ENCODE measurements at regions not wholly inside any gene's neighbourhood (a gene's known extent, or its start where the extent isn't known, plus 50 kb on each side); places are given as distances from the start of the nearest gene placed in this dataset.

GRCh38 chr4:167711517-167711916 lies 380.8 kb upstream of the ANXA10 start:
- no peak for DNase-seq

- no peak for DNase-seq
Observed at GRCh38 chr4:167713756-167714155, 378.6 kb upstream of the ANXA10 start.

- DNase-seq: no peak
Observed at GRCh38 chr4:167715176-167715575, 377.2 kb upstream of the ANXA10 start.

GRCh38 chr4:167717495-167717894 lies 374.8 kb upstream of the ANXA10 start:
- DNase-seq: no peak

GRCh38 chr4:167721617-167722486 lies 370.5 kb upstream of the ANXA10 start:
- no peak for DNase-seq

DNA sequence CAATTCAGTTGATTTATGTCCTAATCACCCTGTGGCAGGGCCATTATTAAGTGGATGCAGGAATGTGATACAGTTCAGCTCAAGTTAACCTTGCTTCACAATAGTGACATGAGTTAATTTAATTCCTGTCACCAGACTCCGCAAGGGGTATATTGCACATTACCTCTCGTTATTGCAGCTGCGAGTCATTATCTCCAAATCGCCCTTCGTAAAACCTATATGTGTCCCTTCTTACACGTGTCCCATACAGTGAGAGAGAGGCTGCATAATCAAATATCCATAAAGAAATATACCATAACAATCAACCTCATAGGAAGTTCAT lies 369.9 kb upstream of the ANXA10 start:
- DNase-seq: no peak

DNA sequence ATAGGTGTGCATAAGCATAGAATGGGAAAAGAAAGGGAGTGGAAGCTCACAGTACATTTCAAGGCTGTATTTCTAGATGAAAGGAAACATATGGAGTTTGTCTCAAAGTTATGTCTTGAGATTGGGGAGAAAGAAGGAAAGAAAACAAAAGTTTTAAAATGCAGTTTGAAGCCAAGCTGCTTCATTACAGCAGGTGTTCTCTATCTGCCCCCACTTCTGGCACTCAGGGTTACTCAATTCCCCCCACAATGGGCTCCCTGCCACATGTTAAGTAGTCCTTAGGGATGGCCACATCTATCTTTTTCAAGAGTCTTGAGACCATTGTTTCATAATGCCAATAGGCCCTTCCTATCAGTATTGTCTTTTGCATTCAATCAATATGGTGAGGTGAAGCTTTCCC lies 367.4 kb upstream of the ANXA10 start:
- DNase-seq: no peak

DNA sequence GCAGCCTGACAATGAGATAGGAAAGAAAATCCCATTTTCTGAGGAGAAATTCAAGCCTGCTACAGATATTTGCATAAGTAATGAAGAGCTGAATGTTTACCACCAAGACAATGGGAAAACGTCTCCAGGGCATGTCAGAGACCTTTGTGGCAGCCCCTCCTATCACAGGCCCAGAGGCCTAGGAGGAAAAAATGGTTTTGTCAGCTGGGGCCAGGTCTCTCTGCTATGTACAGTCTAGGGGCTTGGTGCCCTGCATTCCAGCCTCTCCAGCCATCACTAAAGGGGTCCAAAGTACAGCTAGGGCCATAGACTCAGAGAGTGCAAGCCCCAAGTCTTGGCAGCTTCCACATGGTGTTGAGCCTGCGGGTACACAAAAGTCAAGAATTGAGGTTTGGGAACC lies 361.6 kb upstream of the ANXA10 start:
- no peak for DNase-seq

GRCh38 chr4:167745024-167745687 lies 347.2 kb upstream of the ANXA10 start:
- no peak for DNase-seq

DNA sequence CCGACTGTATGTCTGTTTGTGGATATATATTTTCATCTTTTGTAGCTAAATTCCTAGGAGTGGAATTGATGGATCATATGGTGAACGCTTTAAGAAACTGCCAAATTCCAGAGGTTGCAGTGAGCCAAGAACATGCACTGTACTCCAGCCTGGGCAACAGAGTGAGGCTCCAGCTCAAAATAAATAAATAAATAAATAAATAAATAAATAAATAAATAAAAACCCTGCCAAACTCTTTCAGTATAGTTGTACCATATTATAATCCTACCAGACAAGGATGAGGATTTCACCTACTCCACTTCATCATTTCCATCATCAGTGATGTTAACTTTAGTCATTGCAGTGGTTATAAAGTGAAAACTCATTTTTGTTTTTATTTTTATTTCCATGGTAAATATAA lies 325.1 kb upstream of the ANXA10 start:
- no peak for DNase-seq

GRCh38 chr4:167774646-167775045 lies 317.7 kb upstream of the ANXA10 start:
- no peak for DNase-seq

- no peak for DNase-seq
Observed at GRCh38 chr4:167775375-167775774, 317.0 kb upstream of the ANXA10 start.

- DNase-seq: no peak
Observed at GRCh38 chr4:167779280-167779679, 313.1 kb upstream of the ANXA10 start.

- DNase-seq: no peak
Observed at GRCh38 chr4:167779864-167780263, 312.5 kb upstream of the ANXA10 start.

- no peak for DNase-seq
Observed at GRCh38 chr4:167784826-167785225, 307.5 kb upstream of the ANXA10 start.

DNA sequence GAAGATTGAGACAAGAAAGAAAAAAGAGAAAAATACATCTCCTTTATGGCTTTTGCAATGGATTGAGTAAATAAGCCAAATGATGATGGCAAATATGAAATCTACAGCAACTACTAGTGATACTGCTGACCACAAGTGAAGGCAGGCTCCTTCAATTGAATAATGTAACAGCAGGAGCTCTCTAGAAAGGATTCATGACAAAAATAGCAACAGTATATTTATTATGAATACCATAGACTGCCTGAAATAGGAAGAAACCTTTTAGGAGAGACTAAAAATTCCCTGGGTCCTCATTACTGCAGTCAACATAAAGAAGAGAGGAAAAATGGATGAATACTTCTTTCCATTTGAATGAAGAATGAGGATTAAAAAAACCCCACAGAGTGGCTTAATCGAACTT lies 306.8 kb upstream of the ANXA10 start:
- DNase-seq: no peak

GRCh38 chr4:167786504-167786903 lies 305.8 kb upstream of the ANXA10 start:
- DNase-seq: no peak

GRCh38 chr4:167787231-167787630 lies 305.1 kb upstream of the ANXA10 start:
- DNase-seq: no peak

- no peak for DNase-seq
Observed at GRCh38 chr4:167802463-167803212, 289.7 kb upstream of the ANXA10 start.

- no peak for DNase-seq
Observed at GRCh38 chr4:167811958-167812357, 280.4 kb upstream of the ANXA10 start.

DNA sequence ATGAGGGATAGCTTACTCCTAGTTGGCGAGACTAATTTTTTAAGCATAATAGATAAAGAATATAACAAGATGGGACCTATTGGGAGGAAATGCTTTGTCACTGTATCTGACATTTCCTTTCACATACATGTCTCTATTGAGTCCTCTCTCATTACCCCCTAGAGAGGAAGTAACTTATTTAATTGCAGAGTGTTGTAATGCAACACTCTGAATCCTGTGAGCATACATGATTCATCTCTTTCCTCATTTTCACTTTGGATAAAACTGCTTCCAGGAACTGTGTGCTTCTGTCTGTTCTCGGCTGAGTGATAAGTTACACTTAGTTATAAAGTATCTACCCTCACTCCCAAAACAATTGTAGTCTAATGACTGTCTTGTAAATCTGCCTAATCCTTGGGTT lies 266.1 kb upstream of the ANXA10 start:
- DNase-seq: no peak

DNA sequence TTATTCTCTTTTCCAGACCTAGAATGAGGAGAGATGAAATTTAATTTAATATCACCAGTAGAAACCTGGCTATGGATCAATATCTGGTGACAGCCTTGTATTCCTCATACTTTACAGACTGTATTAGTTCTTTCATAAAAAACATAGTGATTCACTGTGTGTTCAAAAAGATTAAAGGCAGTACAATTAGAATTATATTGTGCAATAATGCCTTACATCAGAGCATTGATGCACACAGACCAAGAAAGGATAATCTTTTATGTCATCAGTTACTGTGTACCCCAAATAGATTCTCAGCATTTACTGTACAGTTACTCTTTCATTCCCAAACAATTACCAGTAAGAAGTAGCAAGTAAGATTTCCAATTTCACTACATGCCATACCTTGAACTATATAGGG lies 260.5 kb upstream of the ANXA10 start:
- no peak for DNase-seq

DNA sequence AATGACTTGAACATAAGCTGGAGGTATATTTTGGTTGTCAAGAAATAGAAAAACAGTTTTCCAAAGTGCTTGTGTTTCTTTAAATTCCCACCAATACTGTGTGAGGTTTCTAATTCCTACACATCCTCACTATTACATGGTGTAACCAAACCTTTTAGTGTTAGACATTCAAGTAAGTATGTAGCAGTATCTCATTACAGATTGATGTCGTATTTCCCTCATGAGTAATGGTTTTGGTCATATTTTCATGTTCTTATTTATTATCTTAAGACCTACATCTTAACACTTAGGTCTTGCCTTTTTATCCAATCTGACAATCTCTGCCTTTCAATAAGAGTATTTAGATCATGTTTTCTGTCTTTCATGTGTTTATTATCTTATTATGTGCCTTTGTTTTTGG lies 253.7 kb upstream of the ANXA10 start:
- DNase-seq: no peak

- DNase-seq: no peak
Observed at GRCh38 chr4:167842487-167842886, 249.8 kb upstream of the ANXA10 start.

Measured in stimulated activated CD4-positive, alpha-beta T cell treated with anti-CD3 and anti-CD28 coated beads, Interleukin-4, amount 100 ng/mL, for 4 hours (primary cell).